Endothelial cell (in vitro differentiated cells): ENCODE measurements at regions not wholly inside any gene's neighbourhood (a gene's known extent, or its start where the extent isn't known, plus 50 kb on each side); places are given as distances from the start of the nearest gene placed in this dataset.
"Not testable (repeated sequence)": the region's sequence is repeated elsewhere in the genome, so short reads cannot be mapped to it uniquely, and the experiment has no call there.

Experiments
- DNase-seq: peaks from one replicate; pipeline ENCODE4 v3.0.0; 2021; ENCODE audit warnings: low spot score
- H3K27ac Mint-ChIP-seq: one replicate; pipeline ENCODE4 v1.8.0; 2021; ENCODE audit warnings: mixed read lengths, inconsistent platforms; ENCODE audit not compliant: unreplicated experiment
- H3K27me3 Mint-ChIP-seq: one replicate; pipeline ENCODE4 v1.8.0; 2021; ENCODE audit warnings: mild to moderate bottlenecking, moderate library complexity, mixed read lengths, inconsistent platforms; ENCODE audit not compliant: unreplicated experiment
- H3K36me3 Mint-ChIP-seq: one replicate; pipeline ENCODE4 v1.8.0; 2021; ENCODE audit warnings: mild to moderate bottlenecking, low read depth, mixed read lengths, inconsistent platforms; ENCODE audit not compliant: unreplicated experiment
- H3K4me1 Mint-ChIP-seq: one replicate; pipeline ENCODE4 v1.8.0; 2021; ENCODE audit warnings: mild to moderate bottlenecking, mixed read lengths, inconsistent platforms; ENCODE audit not compliant: unreplicated experiment
- H3K4me3 Mint-ChIP-seq: one replicate; pipeline ENCODE4 v1.8.0; 2021; ENCODE audit warnings: mild to moderate bottlenecking, mixed read lengths, inconsistent platforms; ENCODE audit not compliant: unreplicated experiment
- H3K9me3 Mint-ChIP-seq: one replicate; pipeline ENCODE4 v1.8.0; 2021; ENCODE audit warnings: mixed read lengths, inconsistent platforms; ENCODE audit not compliant: unreplicated experiment
- CTCF ChIP-seq: fragments of 200-600 bp; sonication (generic); IDR thresholded peaks from one replicate; pipeline ENCODE4 v1.5.0; 2021; ENCODE audit warnings: antibody characterized with exemption; ENCODE audit not compliant: unreplicated experiment

DNA sequence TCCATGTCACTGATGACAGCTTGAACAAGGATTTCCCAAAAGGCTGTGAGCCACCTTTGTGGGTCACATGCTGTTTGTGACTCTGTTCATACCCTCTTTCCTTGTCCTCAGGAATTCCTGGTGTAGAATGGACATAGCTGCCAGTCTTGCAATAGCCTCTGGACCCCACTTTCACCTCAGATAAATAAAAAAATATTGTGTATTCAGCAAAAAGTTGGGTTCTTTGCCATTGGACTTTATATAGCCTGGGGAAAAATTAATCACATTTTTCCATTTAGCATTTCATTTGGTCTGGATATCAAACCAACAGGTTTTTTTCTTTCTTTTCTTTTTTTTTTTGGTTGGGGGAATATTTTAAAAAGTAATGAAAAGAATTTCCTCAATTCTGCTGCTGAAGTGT is 144.8 kb downstream of the PDCD6IP start:
- no peak overlapping the region for H3K27ac Mint-ChIP-seq
- TF ChIP-seq CTCF, result no peak
- H3K36me3 Mint-ChIP-seq, result no peaks in the 10 kb centered on the region
- DNase-seq, result no peak
- no peaks in the 10 kb centered on the region for H3K27me3 Mint-ChIP-seq
- H3K4me3 Mint-ChIP-seq, result no peak overlapping the region
- H3K9me3 Mint-ChIP-seq, result no peaks in the 10 kb centered on the region
- no peaks in the 10 kb centered on the region for H3K4me1 Mint-ChIP-seq

DNA sequence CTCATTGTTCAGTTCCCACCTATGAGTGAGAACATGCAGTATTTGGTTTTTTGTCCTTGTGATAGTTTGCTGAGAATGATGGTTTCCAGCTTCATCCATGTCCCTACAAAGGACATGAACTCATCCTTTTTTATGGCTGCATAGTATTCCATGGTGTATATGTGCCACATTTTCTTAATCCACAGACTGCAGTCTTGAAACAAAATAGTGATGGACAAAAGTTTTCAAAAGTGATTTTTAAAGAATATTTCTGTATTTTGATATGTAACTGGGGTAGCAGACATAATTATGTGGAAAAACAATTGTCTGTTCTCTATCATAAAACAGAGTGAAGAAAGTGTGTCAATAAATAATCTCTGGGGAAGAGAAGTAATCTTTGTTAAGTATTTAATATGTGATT is 148.2 kb downstream of the PDCD6IP start:
- not testable (repeated sequence) for H3K4me3 Mint-ChIP-seq, H3K27me3 Mint-ChIP-seq, H3K27ac Mint-ChIP-seq, H3K36me3 Mint-ChIP-seq, DNase-seq, H3K9me3 Mint-ChIP-seq, H3K4me1 Mint-ChIP-seq

GRCh38 chr3:33947272-33948195 is 149.1 kb downstream of the PDCD6IP start:
- H3K4me1 Mint-ChIP-seq, result no peaks in the 10 kb centered on the region
- H3K4me3 Mint-ChIP-seq, result no peak overlapping the region
- no peak for TF ChIP-seq CTCF
- no peak overlapping the region for H3K27ac Mint-ChIP-seq
- DNase-seq, result no peak
- peaks cover 2% of the 10 kb centered on the region for H3K27me3 Mint-ChIP-seq
- H3K36me3 Mint-ChIP-seq, result no peaks in the 10 kb centered on the region
- no peaks in the 10 kb centered on the region for H3K9me3 Mint-ChIP-seq

- Mint-ChIP-seq H3K4me1 (no peaks in the 10 kb centered on the region), H3K4me3 (no peak overlapping the region), H3K36me3 (no peaks in the 10 kb centered on the region), H3K27ac (no peak overlapping the region), H3K27me3 (peaks cover 2% of the 10 kb centered on the region), H3K9me3 (no peaks in the 10 kb centered on the region)
- no peak for TF ChIP-seq CTCF
- DNase-seq, result no peak
These were observed 150.6 kb downstream of the PDCD6IP start for GRCh38 chr3:33949074-33949473.

- no peak for DNase-seq
- no peak overlapping the region for H3K27ac Mint-ChIP-seq
These were observed 156.5 kb downstream of the PDCD6IP start for GRCh38 chr3:33954956-33955355.

More at GRCh38 chr3:33954956-33955355, 156.5 kb downstream of the PDCD6IP start:
- H3K4me3 Mint-ChIP-seq, result no peak overlapping the region
- no peak for TF ChIP-seq CTCF
- H3K27me3 Mint-ChIP-seq, result no peaks in the 10 kb centered on the region
- no peaks in the 10 kb centered on the region for H3K4me1 Mint-ChIP-seq
- H3K9me3 Mint-ChIP-seq, result no peaks in the 10 kb centered on the region
- no peaks in the 10 kb centered on the region for H3K36me3 Mint-ChIP-seq
